ENCODE measurements at regions not wholly inside any gene's neighbourhood (a gene's known extent, or its start where the extent isn't known, plus 50 kb on each side); places are given as distances from the start of the nearest gene placed in this dataset.

- no peaks in the 10 kb centered on the region for H3K36me3 ChIP-seq (ENCODE audit: insufficient read depth in 1 of 2, low read depth in 1 of 2)
- H3K4me1 ChIP-seq: peaks cover 51% of the 10 kb centered on the region
- peak overlapping the region; percentile 77 for H3K27ac ChIP-seq
- no peak for DNase-seq
- TF ChIP-seq, protein P1, sequence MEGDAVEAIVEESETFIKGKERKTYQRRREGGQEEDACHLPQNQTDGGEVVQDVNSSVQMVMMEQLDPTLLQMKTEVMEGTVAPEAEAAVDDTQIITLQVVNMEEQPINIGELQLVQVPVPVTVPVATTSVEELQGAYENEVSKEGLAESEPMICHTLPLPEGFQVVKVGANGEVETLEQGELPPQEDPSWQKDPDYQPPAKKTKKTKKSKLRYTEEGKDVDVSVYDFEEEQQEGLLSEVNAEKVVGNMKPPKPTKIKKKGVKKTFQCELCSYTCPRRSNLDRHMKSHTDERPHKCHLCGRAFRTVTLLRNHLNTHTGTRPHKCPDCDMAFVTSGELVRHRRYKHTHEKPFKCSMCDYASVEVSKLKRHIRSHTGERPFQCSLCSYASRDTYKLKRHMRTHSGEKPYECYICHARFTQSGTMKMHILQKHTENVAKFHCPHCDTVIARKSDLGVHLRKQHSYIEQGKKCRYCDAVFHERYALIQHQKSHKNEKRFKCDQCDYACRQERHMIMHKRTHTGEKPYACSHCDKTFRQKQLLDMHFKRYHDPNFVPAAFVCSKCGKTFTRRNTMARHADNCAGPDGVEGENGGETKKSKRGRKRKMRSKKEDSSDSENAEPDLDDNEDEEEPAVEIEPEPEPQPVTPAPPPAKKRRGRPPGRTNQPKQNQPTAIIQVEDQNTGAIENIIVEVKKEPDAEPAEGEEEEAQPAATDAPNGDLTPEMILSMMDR (IDR thresholded peaks at IDR 0.05): no peak
- intact Hi-C loops (cut with DNase I): loop anchor here in 1 of 2 donors (5.0 to 10.0 kb wide), 2 partner anchors 43 to 225 kb away; no protein-coding TSS in a partner anchor
- ATAC-seq: peak; percentile 49 to 68 (median 62)
- no peaks in the 10 kb centered on the region for H3K27me3 ChIP-seq (ENCODE audit: insufficient read depth in 3 of 3, low read length in 2 of 3)
- no peaks in the 10 kb centered on the region for H3K9me3 ChIP-seq
- no peak overlapping the region for H3K4me3 ChIP-seq
Observed at GRCh38 chr5:74409712-74410111, 230.8 kb downstream of the ENC1 start.

GRCh38 chr5:74409166-74409706, 231.3 kb downstream of the ENC1 start:
- Histone ChIP-seq H3K27me3 (ENCODE audit: insufficient read depth in 3 of 3, low read length in 2 of 3) (no peaks in the 10 kb centered on the region), H3K27ac (peak overlapping the region; percentile 77), H3K36me3 (ENCODE audit: insufficient read depth in 1 of 2, low read depth in 1 of 2) (no peaks in the 10 kb centered on the region), H3K9me3 (no peaks in the 10 kb centered on the region), H3K4me3 (no peak overlapping the region), H3K4me1 (peaks cover 55% of the 10 kb centered on the region)
- ATAC-seq (peak; percentile 25 to 62 (median 52)), DNase-seq (peak in 1 of 2 donors; percentile 16)
- TF ChIP-seq, protein P1 (IDR thresholded peaks at IDR 0.05): no peak
- intact Hi-C loops (cut with DNase I): loop anchor here in 1 of 2 donors (10.0 kb wide), 1 partner anchor 226 kb away; no protein-coding TSS in a partner anchor
- WGBS, 3 donors: 35 to 51% (median 47%) methylated on average over 4 of the region's 4 CpGs

DNA sequence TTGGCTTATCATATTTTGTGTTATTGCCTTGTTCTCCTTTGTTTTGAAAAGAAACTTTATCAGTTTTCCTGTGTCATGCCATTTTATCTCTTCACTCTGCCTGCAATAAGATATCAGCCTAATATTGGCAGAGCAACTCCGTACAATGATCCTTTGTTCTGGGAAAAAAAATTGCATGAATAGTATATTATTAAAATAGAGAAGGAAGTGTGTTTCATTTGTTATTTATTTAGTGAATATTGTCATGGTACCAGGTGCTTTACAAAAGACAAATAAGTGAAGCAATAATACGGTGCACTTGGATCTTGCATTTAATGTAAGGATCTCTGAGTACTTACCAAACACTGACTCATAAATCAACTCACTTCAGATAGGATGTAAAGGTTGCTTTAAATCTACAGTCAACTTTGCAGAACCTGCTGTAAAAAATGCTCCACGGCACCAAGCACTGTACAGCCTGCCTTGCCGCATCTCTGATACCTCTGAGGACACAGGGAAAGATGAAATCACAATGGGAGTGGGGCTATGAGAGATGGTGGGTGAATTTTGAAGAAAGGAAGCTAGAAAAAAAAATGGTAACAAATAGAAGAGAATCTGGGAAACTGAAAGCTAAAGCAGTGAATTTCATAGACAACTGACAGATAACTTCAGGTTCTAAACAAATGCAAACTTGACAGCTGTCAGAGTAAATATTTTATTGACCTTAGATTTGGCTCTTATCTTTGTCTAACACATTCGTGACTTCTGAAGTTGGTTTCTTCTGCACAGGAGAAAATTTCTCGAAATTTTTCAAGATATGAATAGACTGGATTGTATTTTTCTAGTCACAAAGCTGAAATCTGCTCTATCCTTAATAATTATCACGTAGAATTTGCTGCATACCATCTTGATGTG, 232.1 kb downstream of the ENC1 start:
- H3K27ac ChIP-seq: peak overlapping the region; percentile 77

DNA sequence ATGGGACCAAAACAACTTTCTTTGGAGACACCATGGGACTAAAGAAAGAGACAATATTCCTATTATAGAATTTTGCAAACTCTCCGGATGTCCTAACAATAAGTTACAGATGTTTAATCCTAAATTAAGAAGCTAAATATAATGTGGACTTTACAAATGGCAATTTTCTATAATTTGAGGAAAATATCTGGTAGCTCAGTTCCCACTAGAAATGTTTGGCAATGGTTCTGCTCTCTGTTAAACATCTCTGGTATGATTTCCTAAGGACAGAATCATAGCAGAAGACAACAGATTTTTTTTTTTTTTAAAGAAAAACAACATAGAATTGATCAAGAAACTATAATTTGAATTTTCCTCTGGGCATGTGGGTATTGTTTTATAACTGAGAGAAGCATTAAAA, 232.8 kb downstream of the ENC1 start:
- no peak for DNase-seq
- no peak for ATAC-seq
- 41 to 86% (median 84%) methylated on average over 1 of the region's 1 CpG for WGBS, 3 donors
- TF ChIP-seq, protein P1 (IDR thresholded peaks at IDR 0.05): no peak
- intact Hi-C loops (cut with DNase I): loop anchor here in 1 of 2 donors (10.0 kb wide), 1 partner anchor 227 kb away; no protein-coding TSS in a partner anchor
- Histone ChIP-seq H3K4me1 (peaks cover 63% of the 10 kb centered on the region), H3K4me3 (no peak overlapping the region), H3K36me3 (ENCODE audit: insufficient read depth in 1 of 2, low read depth in 1 of 2) (no peaks in the 10 kb centered on the region), H3K27me3 (ENCODE audit: insufficient read depth in 3 of 3, low read length in 2 of 3) (no peaks in the 10 kb centered on the region), H3K27ac (no peak overlapping the region), H3K9me3 (no peaks in the 10 kb centered on the region)

More for the DNA sequence above, 232.1 kb downstream of the ENC1 start:
- WGBS, 3 donors: 60 to 81% (median 70%) methylated on average over 7 of the region's 7 CpGs
- no peak for ATAC-seq
- TF ChIP-seq, protein P1 (IDR thresholded peaks at IDR 0.05): no peak
- intact Hi-C loops (cut with DNase I): loop anchor here in 1 of 2 donors (10.0 kb wide), 1 partner anchor 226 kb away; no protein-coding TSS in a partner anchor
- Histone ChIP-seq H3K27me3 (ENCODE audit: insufficient read depth in 3 of 3, low read length in 2 of 3) (no peaks in the 10 kb centered on the region), H3K4me1 (peaks cover 56% of the 10 kb centered on the region), H3K4me3 (no peak overlapping the region), H3K36me3 (ENCODE audit: insufficient read depth in 1 of 2, low read depth in 1 of 2) (no peaks in the 10 kb centered on the region), H3K9me3 (no peaks in the 10 kb centered on the region)
- no peak for DNase-seq
